PC-9 (cell line): ENCODE measurements at regions not wholly inside any gene's neighbourhood (a gene's known extent, or its start where the extent isn't known, plus 50 kb on each side); places are given as distances from the start of the nearest gene placed in this dataset.
A peak's percentile ranks its signal among the peaks of the same experiment; 100 is the strongest.

Experiments
- BruUV-seq: library from RNA; stranded (reverse); fragments of 400-500 nt; replicated peaks from 2 replicates; lab custom pipeline; 2021; lab: Mats Ljungman, UMichigan
- CTCF ChIA-PET: fragments of 300-600 bp; sonication (Branson Sonifier 250); formaldehyde crosslinking; loops from one replicate; lab custom pipeline; 2022; ENCODE audit warnings: antibody characterized with exemption; lab: Charles Lee
- POLR2A ChIA-PET: fragments of 300-600 bp; sonication (Branson Sonifier 250); formaldehyde crosslinking; loops from one replicate; lab custom pipeline; 2022; ENCODE audit warnings: antibody characterized with exemption; ENCODE audit not compliant: unreplicated experiment; lab: Charles Lee
- DNase-seq, 2 experiments: peaks; one replicate each; pipeline versions ENCODE4 v3.0.0 to v3.0.0-alpha.2; 2015 to 2022; ENCODE audit warnings: mixed read lengths in 1 of 2
- H2AFZ ChIP-seq: fragments of 200-600 bp; sonication (generic); 2 replicates; pipeline ENCODE4 v1.8.1; 2017; ENCODE audit warnings: antibody characterized with exemption
- H3F3A ChIP-seq: fragments of 200-600 bp; sonication (generic); 2 replicates; pipeline ENCODE4 v1.8.1; 2017; ENCODE audit warnings: antibody characterized with exemption, mild to moderate bottlenecking, low read depth; ENCODE audit not compliant: insufficient read depth
- H3K27ac ChIP-seq: fragments of 200-600 bp; sonication (generic); 2 replicates; pipeline ENCODE4 v1.6.1; 2016; ENCODE audit warnings: mixed run types
- H3K27me3 ChIP-seq: fragments of 200-600 bp; sonication (generic); 2 replicates; pipeline ENCODE4 v1.6.1; 2016; ENCODE audit warnings: low read depth, mixed run types; ENCODE audit not compliant: insufficient read depth
- H3K36me3 ChIP-seq: fragments of 200-600 bp; sonication (generic); 2 replicates; pipeline ENCODE4 v1.6.1; 2016; ENCODE audit warnings: low read depth, mixed run types
- H3K4me1 ChIP-seq: fragments of 200-600 bp; sonication (generic); replicated peaks from 2 replicates; pipeline ENCODE4 v1.6.1; 2016; ENCODE audit warnings: mixed run types; ENCODE audit not compliant: insufficient read depth
- H3K4me2 ChIP-seq: fragments of 200-600 bp; sonication (generic); 2 replicates; pipeline ENCODE4 v1.6.1; 2017; ENCODE audit warnings: mixed run types
- H3K4me3 ChIP-seq: fragments of 200-600 bp; sonication (generic); 2 replicates; pipeline ENCODE4 v1.6.1; 2016; ENCODE audit warnings: mixed run types
- H3K79me2 ChIP-seq: fragments of 200-600 bp; sonication (generic); 2 replicates; pipeline ENCODE4 v1.6.1; 2017; ENCODE audit warnings: low read depth, mixed run types
- H3K9me2 ChIP-seq: fragments of 200-600 bp; sonication (generic); 2 replicates; pipeline ENCODE4 v1.8.1; 2017; ENCODE audit warnings: mild to moderate bottlenecking; ENCODE audit not compliant: insufficient read depth
- H3K9me3 ChIP-seq: fragments of 200-600 bp; sonication (generic); 2 replicates; pipeline ENCODE4 v1.8.1; 2016; ENCODE audit warnings: low read depth; ENCODE audit not compliant: insufficient read depth
- H4K20me1 ChIP-seq: fragments of 200-600 bp; sonication (generic); 2 replicates; pipeline ENCODE4 v1.8.1; 2017; ENCODE audit not compliant: insufficient read depth
- EZH2 ChIP-seq: fragments of 200-600 bp; sonication (generic); IDR thresholded peaks from 2 replicates; pipeline ENCODE4 v1.8.0; 2017; ENCODE audit warnings: antibody characterized with exemption, low read depth
- intact Hi-C: fragments of 100-400 bp; cut with micrococcal nuclease; formaldehyde crosslinking; loops from one replicate; pipeline ENCODE4 v1.10.0; 2022; ENCODE audit not compliant: unreplicated experiment
- TF ChIP-seq, protein P1 (sequence below): fragments of 200-600 bp; sonication (generic); conservative IDR thresholded peaks from 2 replicates; pipeline ENCODE4 v1.6.1; 2017; ENCODE audit warnings: mixed run types, antibody characterized with exemption, mild to moderate bottlenecking, moderate library complexity

DNA sequence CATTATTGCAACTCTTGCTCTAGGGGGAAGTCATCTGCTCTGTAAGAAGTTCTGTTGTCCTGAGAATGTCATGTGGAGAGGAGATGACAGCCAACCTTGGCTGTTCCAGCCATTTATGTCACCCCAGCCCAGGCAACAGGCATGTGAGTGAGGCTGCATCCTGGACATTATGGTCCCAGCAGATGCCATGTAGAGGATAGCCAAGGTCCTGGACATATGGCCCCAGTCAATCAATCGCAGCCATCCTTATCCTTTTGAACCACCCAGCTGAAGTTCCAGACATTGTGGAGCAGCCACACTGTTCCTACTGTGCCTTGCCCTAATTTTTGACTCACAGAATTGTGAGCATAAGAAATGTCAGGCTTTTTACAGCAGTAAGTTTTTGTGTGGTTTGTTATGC is 84.9 kb downstream of the AVPR1A start:
- Histone ChIP-seq H3K4me3 (no peak overlapping the region), H3F3A (no peaks in the 10 kb centered on the region), H3K79me2 (no peaks in the 10 kb centered on the region), H3K9me3 (no peaks in the 10 kb centered on the region), H3K36me3 (no peaks in the 10 kb centered on the region), H3K4me1 (no peaks in the 10 kb centered on the region), H3K27me3 (no peaks in the 10 kb centered on the region), H3K9me2 (no peaks in the 10 kb centered on the region), H3K27ac (no peak overlapping the region), H3K4me2 (no peak overlapping the region), H4K20me1 (no peaks in the 10 kb centered on the region), H2AFZ (no peak overlapping the region)
- DNase-seq = no peak
- ChIA-PET POLR2A (no interaction called here), CTCF (no interaction called here)
- BruUV-seq = no TSS peak
- intact Hi-C loops = loop anchor here (5.0 kb wide), 1 partner anchor 129 kb away; the partner anchor contains the start of gene PPM1H
- TF ChIP-seq, protein P1, sequence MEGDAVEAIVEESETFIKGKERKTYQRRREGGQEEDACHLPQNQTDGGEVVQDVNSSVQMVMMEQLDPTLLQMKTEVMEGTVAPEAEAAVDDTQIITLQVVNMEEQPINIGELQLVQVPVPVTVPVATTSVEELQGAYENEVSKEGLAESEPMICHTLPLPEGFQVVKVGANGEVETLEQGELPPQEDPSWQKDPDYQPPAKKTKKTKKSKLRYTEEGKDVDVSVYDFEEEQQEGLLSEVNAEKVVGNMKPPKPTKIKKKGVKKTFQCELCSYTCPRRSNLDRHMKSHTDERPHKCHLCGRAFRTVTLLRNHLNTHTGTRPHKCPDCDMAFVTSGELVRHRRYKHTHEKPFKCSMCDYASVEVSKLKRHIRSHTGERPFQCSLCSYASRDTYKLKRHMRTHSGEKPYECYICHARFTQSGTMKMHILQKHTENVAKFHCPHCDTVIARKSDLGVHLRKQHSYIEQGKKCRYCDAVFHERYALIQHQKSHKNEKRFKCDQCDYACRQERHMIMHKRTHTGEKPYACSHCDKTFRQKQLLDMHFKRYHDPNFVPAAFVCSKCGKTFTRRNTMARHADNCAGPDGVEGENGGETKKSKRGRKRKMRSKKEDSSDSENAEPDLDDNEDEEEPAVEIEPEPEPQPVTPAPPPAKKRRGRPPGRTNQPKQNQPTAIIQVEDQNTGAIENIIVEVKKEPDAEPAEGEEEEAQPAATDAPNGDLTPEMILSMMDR = no peak
- TF ChIP-seq EZH2 = no peak

DNA sequence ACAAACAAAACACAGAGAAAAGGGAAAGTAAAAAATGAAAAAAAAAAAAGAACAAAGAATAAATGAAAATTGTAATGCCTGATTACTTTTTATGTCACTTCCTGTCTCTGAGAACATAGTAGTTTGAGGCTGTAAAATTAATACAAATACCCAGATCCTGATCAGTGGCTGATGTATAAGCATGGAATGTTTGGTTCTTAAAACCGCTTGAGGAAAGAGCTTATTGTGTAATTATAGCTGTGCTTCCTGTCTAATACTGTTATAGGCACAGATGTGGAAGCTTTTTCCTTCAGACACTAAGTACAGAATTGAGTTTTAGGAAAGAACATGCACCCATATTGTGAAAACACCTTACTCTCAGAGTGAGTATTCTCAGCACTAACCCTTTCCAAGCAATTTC is 86.9 kb downstream of the AVPR1A start:
- no peak overlapping the region for H2AFZ ChIP-seq
- H4K20me1 ChIP-seq = no peaks in the 10 kb centered on the region
- TF ChIP-seq, protein P1 = no peak
- no peak for TF ChIP-seq EZH2
- H3F3A ChIP-seq = no peaks in the 10 kb centered on the region
- ChIA-PET CTCF (no interaction called here), POLR2A (no interaction called here)
- H3K4me1 ChIP-seq = no peaks in the 10 kb centered on the region
- H3K4me2 ChIP-seq = no peak overlapping the region
- no peaks in the 10 kb centered on the region for H3K9me3 ChIP-seq
- peak in 1 of 2 experiments; percentile 52 for DNase-seq
- no peaks in the 10 kb centered on the region for H3K9me2 ChIP-seq
- no TSS peak for BruUV-seq
- H3K36me3 ChIP-seq = no peaks in the 10 kb centered on the region
- H3K4me3 ChIP-seq = no peak overlapping the region
- intact Hi-C loops = no loop called here
- H3K27me3 ChIP-seq = no peaks in the 10 kb centered on the region
- H3K27ac ChIP-seq = no peak overlapping the region
- no peaks in the 10 kb centered on the region for H3K79me2 ChIP-seq

DNA sequence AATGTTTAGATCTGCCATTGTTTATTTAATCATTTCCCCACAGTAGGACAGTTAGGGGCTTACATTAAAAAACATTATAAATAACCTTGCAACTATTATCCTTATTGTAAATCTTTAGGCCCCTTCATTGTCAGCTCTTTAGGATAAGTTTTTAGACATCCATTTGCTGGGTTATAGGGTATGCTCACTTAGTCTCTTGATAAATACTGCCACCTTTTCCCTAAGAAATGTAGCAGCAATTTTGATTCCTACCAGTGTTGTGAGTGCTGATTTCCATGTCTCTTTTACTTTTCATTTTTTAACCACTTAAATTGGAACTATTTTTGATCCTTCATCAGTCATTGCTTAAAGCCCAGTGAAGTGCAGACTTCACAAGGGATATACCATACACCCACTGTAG is 94.4 kb downstream of the AVPR1A start:
- H2AFZ ChIP-seq = no peak overlapping the region
- H3K9me2 ChIP-seq = no peaks in the 10 kb centered on the region
- CTCF ChIA-PET = no interaction called here
- H3K4me2 ChIP-seq = no peak overlapping the region
- POLR2A ChIA-PET = no interaction called here
- H3K27ac ChIP-seq = no peak overlapping the region
- H4K20me1 ChIP-seq = no peaks in the 10 kb centered on the region
- no peaks in the 10 kb centered on the region for H3K36me3 ChIP-seq
- DNase-seq = no peak
- no TSS peak for BruUV-seq
- no peaks in the 10 kb centered on the region for H3K9me3 ChIP-seq
- no peak overlapping the region for H3K4me3 ChIP-seq
- H3K79me2 ChIP-seq = no peaks in the 10 kb centered on the region
- TF ChIP-seq EZH2 = no peak
- TF ChIP-seq, protein P1 = no peak
- H3F3A ChIP-seq = no peaks in the 10 kb centered on the region
- intact Hi-C loops = no loop called here
- H3K27me3 ChIP-seq = no peaks in the 10 kb centered on the region
- no peaks in the 10 kb centered on the region for H3K4me1 ChIP-seq
